ENCODE measurements at regions not wholly inside any gene's neighbourhood (a gene's known extent, or its start where the extent isn't known, plus 50 kb on each side); places are given as distances from the start of the nearest gene placed in this dataset.

DNA sequence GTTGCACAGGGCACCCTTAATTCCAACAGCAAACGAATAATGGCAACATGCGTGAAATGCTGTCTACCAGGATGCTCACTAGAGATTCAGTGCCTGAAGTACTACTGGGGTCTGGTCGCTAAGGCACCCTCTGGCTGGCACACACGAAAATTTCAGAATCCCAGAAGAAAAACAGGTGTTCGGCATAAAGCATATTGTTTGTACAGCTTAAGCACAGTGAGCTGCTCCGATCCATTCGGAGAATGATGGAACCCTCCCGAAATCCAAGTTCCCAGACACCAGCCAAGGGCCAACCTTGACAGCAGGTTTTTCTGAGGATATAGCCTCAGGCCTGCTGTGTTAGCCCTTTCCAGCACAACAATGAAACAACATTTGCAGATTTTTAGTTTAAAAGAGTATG, 61.4 kb upstream of the ALDH1B1 start:
- H3K36me3 ChIP-seq (ENCODE audit: control insufficient read depth in 4 of 4, insufficient read depth in 3 of 4, low read depth in 1 of 4, low read length in 3 of 4): no peaks in the 10 kb centered on the region
- DNase-seq (ENCODE audit: low spot score): no peak
- 93% methylated on average over 8 of the region's 8 CpGs for WGBS
- H3K9ac ChIP-seq (ENCODE audit: low read depth in 1 of 2, low read length in 2 of 2): no peak overlapping the region
- no peaks in the 10 kb centered on the region for H3K9me3 ChIP-seq (ENCODE audit: control insufficient read depth in 4 of 4, low read length in 3 of 4)
- H3K4me1 ChIP-seq (ENCODE audit: control insufficient read depth in 4 of 4, insufficient read depth in 4 of 4, low read length in 3 of 4): no peaks in the 10 kb centered on the region
- H3K4me3 ChIP-seq (ENCODE audit: low read depth in 1 of 3, low read length in 3 of 3): no peak overlapping the region
- H3K27ac ChIP-seq (ENCODE audit: low read depth in 1 of 2, low read length in 2 of 2): no peak overlapping the region
- no peaks in the 10 kb centered on the region for H3K27me3 ChIP-seq (ENCODE audit: control insufficient read depth in 4 of 4, insufficient read depth in 4 of 4, low read length in 3 of 4)
- TF ChIP-seq, protein P1, sequence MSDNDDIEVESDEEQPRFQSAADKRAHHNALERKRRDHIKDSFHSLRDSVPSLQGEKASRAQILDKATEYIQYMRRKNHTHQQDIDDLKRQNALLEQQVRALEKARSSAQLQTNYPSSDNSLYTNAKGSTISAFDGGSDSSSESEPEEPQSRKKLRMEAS (IDR thresholded peaks at IDR 0.05): no peak
- TF ChIP-seq, protein P2, sequence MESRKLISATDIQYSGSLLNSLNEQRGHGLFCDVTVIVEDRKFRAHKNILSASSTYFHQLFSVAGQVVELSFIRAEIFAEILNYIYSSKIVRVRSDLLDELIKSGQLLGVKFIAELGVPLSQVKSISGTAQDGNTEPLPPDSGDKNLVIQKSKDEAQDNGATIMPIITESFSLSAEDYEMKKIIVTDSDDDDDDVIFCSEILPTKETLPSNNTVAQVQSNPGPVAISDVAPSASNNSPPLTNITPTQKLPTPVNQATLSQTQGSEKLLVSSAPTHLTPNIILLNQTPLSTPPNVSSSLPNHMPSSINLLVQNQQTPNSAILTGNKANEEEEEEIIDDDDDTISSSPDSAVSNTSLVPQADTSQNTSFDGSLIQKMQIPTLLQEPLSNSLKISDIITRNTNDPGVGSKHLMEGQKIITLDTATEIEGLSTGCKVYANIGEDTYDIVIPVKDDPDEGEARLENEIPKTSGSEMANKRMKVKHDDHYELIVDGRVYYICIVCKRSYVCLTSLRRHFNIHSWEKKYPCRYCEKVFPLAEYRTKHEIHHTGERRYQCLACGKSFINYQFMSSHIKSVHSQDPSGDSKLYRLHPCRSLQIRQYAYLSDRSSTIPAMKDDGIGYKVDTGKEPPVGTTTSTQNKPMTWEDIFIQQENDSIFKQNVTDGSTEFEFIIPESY (IDR thresholded peaks at IDR 0.05): no peak
- TF ChIP-seq HNF4G (IDR thresholded peaks at IDR 0.05): no peak
- no peak for TF ChIP-seq RXRA (IDR thresholded peaks at IDR 0.05)

DNA sequence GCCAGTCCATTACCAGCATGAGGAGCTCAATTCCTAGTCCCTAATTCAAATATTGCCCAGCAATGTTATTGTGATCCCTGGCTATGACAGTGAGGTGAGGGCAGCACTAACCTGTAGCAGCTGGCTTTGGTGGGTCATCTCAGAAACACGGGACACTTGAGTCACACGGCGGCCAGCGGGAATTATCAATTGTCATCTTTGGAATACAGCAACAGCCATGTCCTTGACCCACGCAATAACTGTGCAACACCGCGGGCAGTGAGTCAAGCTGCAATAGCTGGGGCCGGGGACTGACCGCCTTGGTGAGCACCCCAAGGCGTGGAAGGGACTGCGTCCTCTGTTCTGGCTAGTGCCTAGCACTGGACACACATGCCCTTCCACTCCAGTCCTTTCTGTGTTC, 62.5 kb upstream of the ALDH1B1 start:
- no peak for DNase-seq (ENCODE audit: low spot score)
- no peak overlapping the region for H3K27ac ChIP-seq (ENCODE audit: low read depth in 1 of 2, low read length in 2 of 2)
- 86% methylated on average over 11 of the region's 11 CpGs for WGBS

DNA sequence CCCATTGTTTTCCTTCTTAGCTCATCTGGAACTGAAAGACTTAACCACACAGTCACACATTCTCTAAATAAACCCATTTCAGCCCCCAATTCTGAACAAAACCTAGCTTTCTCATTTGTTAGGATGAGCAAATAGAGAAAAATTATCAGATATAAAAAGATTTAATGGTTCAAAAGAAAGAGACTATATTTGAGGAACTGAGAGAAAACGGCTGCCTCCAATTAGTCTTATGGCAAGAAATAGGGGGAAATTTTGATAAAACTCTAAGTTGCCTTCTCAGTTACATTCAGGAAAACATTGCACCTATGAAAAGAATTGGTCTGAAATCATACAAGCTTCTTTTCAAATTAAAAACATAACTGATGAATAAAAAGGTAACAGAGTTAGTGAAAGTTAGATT, 63.7 kb upstream of the ALDH1B1 start:
- Histone ChIP-seq H3K36me3 (ENCODE audit: control insufficient read depth in 4 of 4, insufficient read depth in 3 of 4, low read depth in 1 of 4, low read length in 3 of 4) (no peaks in the 10 kb centered on the region), H3K9me3 (ENCODE audit: control insufficient read depth in 4 of 4, low read length in 3 of 4) (no peaks in the 10 kb centered on the region), H3K27me3 (ENCODE audit: control insufficient read depth in 4 of 4, insufficient read depth in 4 of 4, low read length in 3 of 4) (no peaks in the 10 kb centered on the region), H3K27ac (ENCODE audit: low read depth in 1 of 2, low read length in 2 of 2) (no peak overlapping the region), H3K4me1 (ENCODE audit: control insufficient read depth in 4 of 4, insufficient read depth in 4 of 4, low read length in 3 of 4) (no peaks in the 10 kb centered on the region), H3K4me3 (ENCODE audit: low read depth in 1 of 3, low read length in 3 of 3) (no peak overlapping the region), H3K9ac (ENCODE audit: low read depth in 1 of 2, low read length in 2 of 2) (no peak overlapping the region)
- TF ChIP-seq FOXA1 (IDR thresholded peaks at IDR 0.05) (no peak), TAF1 (conservative IDR thresholded peaks at IDR 0.05) (no peak)
- TF ChIP-seq, protein P1 (IDR thresholded peaks at IDR 0.05): no peak
- TF ChIP-seq, protein P3, sequence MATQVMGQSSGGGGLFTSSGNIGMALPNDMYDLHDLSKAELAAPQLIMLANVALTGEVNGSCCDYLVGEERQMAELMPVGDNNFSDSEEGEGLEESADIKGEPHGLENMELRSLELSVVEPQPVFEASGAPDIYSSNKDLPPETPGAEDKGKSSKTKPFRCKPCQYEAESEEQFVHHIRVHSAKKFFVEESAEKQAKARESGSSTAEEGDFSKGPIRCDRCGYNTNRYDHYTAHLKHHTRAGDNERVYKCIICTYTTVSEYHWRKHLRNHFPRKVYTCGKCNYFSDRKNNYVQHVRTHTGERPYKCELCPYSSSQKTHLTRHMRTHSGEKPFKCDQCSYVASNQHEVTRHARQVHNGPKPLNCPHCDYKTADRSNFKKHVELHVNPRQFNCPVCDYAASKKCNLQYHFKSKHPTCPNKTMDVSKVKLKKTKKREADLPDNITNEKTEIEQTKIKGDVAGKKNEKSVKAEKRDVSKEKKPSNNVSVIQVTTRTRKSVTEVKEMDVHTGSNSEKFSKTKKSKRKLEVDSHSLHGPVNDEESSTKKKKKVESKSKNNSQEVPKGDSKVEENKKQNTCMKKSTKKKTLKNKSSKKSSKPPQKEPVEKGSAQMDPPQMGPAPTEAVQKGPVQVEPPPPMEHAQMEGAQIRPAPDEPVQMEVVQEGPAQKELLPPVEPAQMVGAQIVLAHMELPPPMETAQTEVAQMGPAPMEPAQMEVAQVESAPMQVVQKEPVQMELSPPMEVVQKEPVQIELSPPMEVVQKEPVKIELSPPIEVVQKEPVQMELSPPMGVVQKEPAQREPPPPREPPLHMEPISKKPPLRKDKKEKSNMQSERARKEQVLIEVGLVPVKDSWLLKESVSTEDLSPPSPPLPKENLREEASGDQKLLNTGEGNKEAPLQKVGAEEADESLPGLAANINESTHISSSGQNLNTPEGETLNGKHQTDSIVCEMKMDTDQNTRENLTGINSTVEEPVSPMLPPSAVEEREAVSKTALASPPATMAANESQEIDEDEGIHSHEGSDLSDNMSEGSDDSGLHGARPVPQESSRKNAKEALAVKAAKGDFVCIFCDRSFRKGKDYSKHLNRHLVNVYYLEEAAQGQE (IDR thresholded peaks at IDR 0.05): no peak
- TF ChIP-seq, protein P2 (IDR thresholded peaks at IDR 0.05): no peak
- 86% methylated on average over 1 of the region's 1 CpG for WGBS
- DNase-seq (ENCODE audit: low spot score): no peak

More for the DNA sequence above, 62.5 kb upstream of the ALDH1B1 start:
- H3K27me3 ChIP-seq (ENCODE audit: control insufficient read depth in 4 of 4, insufficient read depth in 4 of 4, low read length in 3 of 4): no peaks in the 10 kb centered on the region
- H3K36me3 ChIP-seq (ENCODE audit: control insufficient read depth in 4 of 4, insufficient read depth in 3 of 4, low read depth in 1 of 4, low read length in 3 of 4): no peaks in the 10 kb centered on the region
- no peaks in the 10 kb centered on the region for H3K4me1 ChIP-seq (ENCODE audit: control insufficient read depth in 4 of 4, insufficient read depth in 4 of 4, low read length in 3 of 4)
- no peak overlapping the region for H3K9ac ChIP-seq (ENCODE audit: low read depth in 1 of 2, low read length in 2 of 2)
- no peaks in the 10 kb centered on the region for H3K9me3 ChIP-seq (ENCODE audit: control insufficient read depth in 4 of 4, low read length in 3 of 4)
- H3K4me3 ChIP-seq (ENCODE audit: low read depth in 1 of 3, low read length in 3 of 3): no peak overlapping the region
- TF ChIP-seq, protein P1 (IDR thresholded peaks at IDR 0.05): no peak
- TF ChIP-seq EGR1 (IDR thresholded peaks at IDR 0.05; ENCODE audit: low read depth in 2 of 2): no peak
- no peak for TF ChIP-seq HNF4G (IDR thresholded peaks at IDR 0.05)

Measured in liver (tissue), 7 donors.